Neuronal stem cell (in vitro differentiated cells): ENCODE measurements at regions not wholly inside any gene's neighbourhood (a gene's known extent, or its start where the extent isn't known, plus 50 kb on each side); places are given as distances from the start of the nearest gene placed in this dataset.

ENCODE experiments used
- DNase-seq: peaks from one replicate; pipeline ENCODE4 v3.0.0-alpha.2; 2013; ENCODE audit warnings: low spot score
- H2AFZ ChIP-seq: one replicate; pipeline ENCODE4 v1.6.1; 2013; ENCODE audit warnings: mild to moderate bottlenecking, low read length, inconsistent platforms
- H2AK5ac ChIP-seq: 2 replicates; pipeline ENCODE4 v1.6.1; 2013; ENCODE audit warnings: low read depth, mild to moderate bottlenecking, inconsistent platforms, low read length, moderate library complexity, mixed read lengths
- H2BK120ac ChIP-seq: 2 replicates; pipeline ENCODE4 v1.6.1; 2013; ENCODE audit warnings: low read depth, mild to moderate bottlenecking, inconsistent platforms, low read length, moderate library complexity, mixed read lengths
- H2BK12ac ChIP-seq: one replicate; pipeline ENCODE4 v1.6.1; 2013; ENCODE audit warnings: low read length, inconsistent platforms
- H2BK15ac ChIP-seq: 2 replicates; pipeline ENCODE4 v1.6.1; 2013; ENCODE audit warnings: mild to moderate bottlenecking, low read length, inconsistent platforms, mixed read lengths
- H2BK5ac ChIP-seq: one replicate; pipeline ENCODE4 v1.6.1; 2013; ENCODE audit warnings: inconsistent platforms, mild to moderate bottlenecking, low read length, moderate library complexity
- H3K14ac ChIP-seq: one replicate; pipeline ENCODE4 v1.6.1; 2013; ENCODE audit warnings: low read length, inconsistent platforms
- H3K18ac ChIP-seq: 2 replicates; pipeline ENCODE4 v1.6.1; 2013; ENCODE audit warnings: low read length, inconsistent platforms
- H3K23ac ChIP-seq: 2 replicates; pipeline ENCODE4 v1.6.1; 2013; ENCODE audit warnings: low read depth, mild to moderate bottlenecking, mixed read lengths, low read length, inconsistent platforms; ENCODE audit not compliant: poor library complexity
- H3K27ac ChIP-seq: replicated peaks from 3 replicates; pipeline ENCODE4 v1.5.1; 2013; ENCODE audit warnings: low read length, inconsistent platforms
- H3K27me3 ChIP-seq, 3 experiments: 2 replicates each; pipeline ENCODE4 v1.6.1; 2013; ENCODE audit warnings: low read length in 3 of 3, mild to moderate bottlenecking in 2 of 3, inconsistent platforms in 1 of 3, low read depth in 1 of 3, mixed read lengths in 1 of 3, moderate library complexity in 1 of 3; ENCODE audit not compliant: control insufficient read depth in 3 of 3, insufficient read depth in 3 of 3
- H3K36me3 ChIP-seq, 2 donors: replicated peaks in 1 of 2; 2 replicates each; pipeline ENCODE4 v1.6.1; 2013; ENCODE audit warnings: low read length in 2 of 2; ENCODE audit not compliant: control insufficient read depth in 2 of 2, insufficient read depth in 2 of 2
- H3K4ac ChIP-seq: 2 replicates; pipeline ENCODE4 v1.6.1; 2013; ENCODE audit warnings: inconsistent platforms, mild to moderate bottlenecking, low read length, moderate library complexity
- H3K4me1 ChIP-seq, 2 donors: 1 replicate in 1 of 2; 2 replicates in 1 of 2; pipeline ENCODE4 v1.6.1; 2013; ENCODE audit warnings: low read length in 2 of 2, low read depth in 1 of 2; ENCODE audit not compliant: control insufficient read depth in 2 of 2, insufficient read depth in 1 of 2
- H3K4me2 ChIP-seq: one replicate; pipeline ENCODE4 v1.6.1; 2013; ENCODE audit warnings: mild to moderate bottlenecking, low read length, inconsistent platforms; ENCODE audit not compliant: insufficient read depth, poor library complexity, severe bottlenecking
- H3K4me3 ChIP-seq, 2 donors: 2 replicates each; pipeline ENCODE4 v1.5.1; 2013; ENCODE audit warnings: low read length in 2 of 2, mild to moderate bottlenecking in 2 of 2, inconsistent platforms in 1 of 2, moderate library complexity in 1 of 2
- H3K79me1 ChIP-seq: one replicate; pipeline ENCODE4 v1.6.1; 2013; ENCODE audit warnings: low read depth, mild to moderate bottlenecking, inconsistent platforms, low read length, moderate library complexity
- H3K9ac ChIP-seq: one replicate; pipeline ENCODE4 v1.6.1; 2013; ENCODE audit warnings: mild to moderate bottlenecking, low read depth, low read length, inconsistent platforms; ENCODE audit not compliant: poor library complexity
- H3K9me3 ChIP-seq, 2 donors: replicated peaks in 1 of 2; 2 replicates each; pipeline versions ENCODE3 to v1.6.1; 2013; ENCODE audit warnings: low read length in 2 of 2, mild to moderate bottlenecking in 2 of 2, inconsistent platforms in 1 of 2, low read depth in 1 of 2, mixed read lengths in 1 of 2, moderate library complexity in 1 of 2; ENCODE audit not compliant: control insufficient read depth in 2 of 2, insufficient read depth in 1 of 2
- H4K8ac ChIP-seq: one replicate; pipeline ENCODE4 v1.6.1; 2013; ENCODE audit warnings: low read depth, mild to moderate bottlenecking, inconsistent platforms, low read length, moderate library complexity
- H4K91ac ChIP-seq: one replicate; pipeline ENCODE4 v1.6.1; 2013; ENCODE audit warnings: low read length, low read depth, mild to moderate bottlenecking, inconsistent platforms; ENCODE audit not compliant: poor library complexity
- WGBS, 2 donors: extraction: QIAGEN DNeasy Blood & Tissue Kit; methylation state at CpG; one replicate each; pipeline ENCODE4 v1.1.7; 2013; ENCODE audit warnings: missing lambda C conversion rate in 2 of 2, mixed read lengths in 1 of 2; ENCODE audit not compliant: insufficient read length in 2 of 2, insufficient replicate concordance in 1 of 2; ENCODE audit errors: extremely low coverage in 2 of 2; 5-methylcytosine and 5-hydroxymethylcytosine counted together

- H2BK120ac ChIP-seq: no peak overlapping the region
- no CpG with 5 or more reads among the region's 3 CpGs for WGBS, 2 donors
- no peak overlapping the region for H3K27ac ChIP-seq
- H2AFZ ChIP-seq: no peak overlapping the region
- H2BK15ac ChIP-seq: no peak overlapping the region
- H3K4me2 ChIP-seq: no peak overlapping the region
- no peak for DNase-seq
- H2AK5ac ChIP-seq: no peak overlapping the region
- no peak overlapping the region for H3K18ac ChIP-seq
- H2BK5ac ChIP-seq: no peak overlapping the region
- no peaks in the 10 kb centered on the region for H3K9me3 ChIP-seq
- H3K4ac ChIP-seq: no peak overlapping the region
- H3K23ac ChIP-seq: no peak overlapping the region
- no peaks in the 10 kb centered on the region for H3K79me1 ChIP-seq
- no peaks in the 10 kb centered on the region for H3K36me3 ChIP-seq
- H4K91ac ChIP-seq: no peak overlapping the region
- no peak overlapping the region for H3K4me3 ChIP-seq
- no peak overlapping the region for H3K14ac ChIP-seq
- H3K9ac ChIP-seq: no peak overlapping the region
- H2BK12ac ChIP-seq: no peak overlapping the region
- H3K4me1 ChIP-seq: no peaks in the 10 kb centered on the region
- no peaks in the 10 kb centered on the region for H3K27me3 ChIP-seq
- no peak overlapping the region for H4K8ac ChIP-seq
Observed at GRCh38 chr2:59985923-59986322, 567.5 kb downstream of the BCL11A start.

GRCh38 chr2:59974051-59974766 is 579.2 kb downstream of the BCL11A start:
- H3K14ac ChIP-seq: no peak overlapping the region
- no peak overlapping the region for H3K23ac ChIP-seq
- no peaks in the 10 kb centered on the region for H3K9me3 ChIP-seq
- H3K27me3 ChIP-seq: no peaks in the 10 kb centered on the region
- H3K4me1 ChIP-seq: peaks cover 0 to 5% of the 10 kb centered on the region in 2 donors
- H2BK5ac ChIP-seq: no peak overlapping the region
- H3K4ac ChIP-seq: no peak overlapping the region
- H3K4me2 ChIP-seq: no peak overlapping the region
- H3K79me1 ChIP-seq: no peaks in the 10 kb centered on the region
- H2BK15ac ChIP-seq: no peak overlapping the region
- no CpG with 5 or more reads among the region's 4 CpGs for WGBS, 2 donors
- H3K18ac ChIP-seq: peak overlapping the region; percentile 68
- DNase-seq: no peak
- H2BK12ac ChIP-seq: no peak overlapping the region
- no peak overlapping the region for H3K27ac ChIP-seq
- H3K9ac ChIP-seq: no peak overlapping the region
- H2AK5ac ChIP-seq: no peak overlapping the region
- H3K36me3 ChIP-seq: no peaks in the 10 kb centered on the region
- no peak overlapping the region for H4K8ac ChIP-seq
- no peak overlapping the region for H3K4me3 ChIP-seq
- no peak overlapping the region for H4K91ac ChIP-seq
- no peak overlapping the region for H2BK120ac ChIP-seq
- no peak overlapping the region for H2AFZ ChIP-seq

GRCh38 chr2:59969161-59969560 is 584.3 kb downstream of the BCL11A start:
- Histone ChIP-seq H3K27me3 (no peaks in the 10 kb centered on the region), H3K4me2 (no peak overlapping the region), H3K9ac (no peak overlapping the region), H4K91ac (no peak overlapping the region), H2BK15ac (no peak overlapping the region), H3K79me1 (no peaks in the 10 kb centered on the region), H3K18ac (no peak overlapping the region), H3K36me3 (no peaks in the 10 kb centered on the region), H2BK5ac (no peak overlapping the region), H3K23ac (no peak overlapping the region), H2AFZ (no peak overlapping the region), H3K4ac (no peak overlapping the region), H3K27ac (no peak overlapping the region), H3K9me3 (no peaks in the 10 kb centered on the region), H3K14ac (no peak overlapping the region), H2BK12ac (no peak overlapping the region), H2AK5ac (no peak overlapping the region), H4K8ac (no peak overlapping the region), H3K4me1 (peaks cover 0 to under 1% of the 10 kb centered on the region in 2 donors), H3K4me3 (no peak overlapping the region), H2BK120ac (no peak overlapping the region)
- no CpG with 5 or more reads among the region's 5 CpGs for WGBS, 2 donors
- no peak for DNase-seq

GRCh38 chr2:59968441-59968840 is 585.0 kb downstream of the BCL11A start:
- H3K79me1 ChIP-seq: no peaks in the 10 kb centered on the region
- no CpG with 5 or more reads among the region's 1 CpG for WGBS, 2 donors

More at GRCh38 chr2:59968441-59968840, 585.0 kb downstream of the BCL11A start:
- H4K8ac ChIP-seq: no peak overlapping the region
- H3K4me2 ChIP-seq: no peak overlapping the region
- H2BK15ac ChIP-seq: no peak overlapping the region
- no peaks in the 10 kb centered on the region for H3K9me3 ChIP-seq
- no peaks in the 10 kb centered on the region for H3K27me3 ChIP-seq
- no peak overlapping the region for H2BK120ac ChIP-seq
- H2BK5ac ChIP-seq: no peak overlapping the region
- no peak overlapping the region for H2AFZ ChIP-seq
- H4K91ac ChIP-seq: no peak overlapping the region
- H3K23ac ChIP-seq: no peak overlapping the region
- H3K4ac ChIP-seq: no peak overlapping the region
- no peak overlapping the region for H3K4me3 ChIP-seq
- H3K9ac ChIP-seq: no peak overlapping the region
- H3K4me1 ChIP-seq: no peaks in the 10 kb centered on the region
- no peak overlapping the region for H3K14ac ChIP-seq
- H2BK12ac ChIP-seq: no peak overlapping the region
- no peak overlapping the region for H2AK5ac ChIP-seq
- DNase-seq: no peak
- no peak overlapping the region for H3K27ac ChIP-seq
- no peaks in the 10 kb centered on the region for H3K36me3 ChIP-seq
- H3K18ac ChIP-seq: no peak overlapping the region
